ENCODE measurements at regions not wholly inside any gene's neighbourhood (a gene's known extent, or its start where the extent isn't known, plus 50 kb on each side); places are given as distances from the start of the nearest gene placed in this dataset.

- DNase-seq (ENCODE audit: low spot score): no peak
These were observed 181.9 kb downstream of the PABPC4L start for GRCh38 chr4:134019657-134020056.

GRCh38 chr4:134018846-134019245, 182.7 kb downstream of the PABPC4L start:
- DNase-seq (ENCODE audit: low spot score): no peak

- DNase-seq (ENCODE audit: low spot score): no peak
These were observed 200.5 kb downstream of the PABPC4L start for GRCh38 chr4:134001057-134001456.

- no peak for DNase-seq (ENCODE audit: low spot score)
These were observed 204.2 kb downstream of the PABPC4L start for GRCh38 chr4:133997436-133997835.

- no peak for DNase-seq (ENCODE audit: low spot score)
These were observed 205.0 kb downstream of the PABPC4L start for GRCh38 chr4:133996431-133997121.

GRCh38 chr4:133995243-133995960, 206.2 kb downstream of the PABPC4L start:
- no peak for DNase-seq (ENCODE audit: low spot score)

GRCh38 chr4:133982533-133983224, 218.9 kb downstream of the PABPC4L start:
- no peak for DNase-seq (ENCODE audit: low spot score)

- no peak for DNase-seq (ENCODE audit: low spot score)
These were observed 220.3 kb downstream of the PABPC4L start for GRCh38 chr4:133981327-133981726.

- no peak for DNase-seq (ENCODE audit: low spot score)
These were observed 229.0 kb downstream of the PABPC4L start for GRCh38 chr4:133972586-133972985.

- DNase-seq (ENCODE audit: low spot score): peak; percentile 12
These were observed 232.3 kb downstream of the PABPC4L start for GRCh38 chr4:133969202-133969848.

GRCh38 chr4:133968174-133968573, 233.4 kb downstream of the PABPC4L start:
- peak; percentile 50 for DNase-seq (ENCODE audit: low spot score)

GRCh38 chr4:133960975-133961374, 240.6 kb downstream of the PABPC4L start:
- no peak for DNase-seq (ENCODE audit: low spot score)

- DNase-seq (ENCODE audit: low spot score): no peak
These were observed 258.5 kb downstream of the PABPC4L start for GRCh38 chr4:133943081-133943480.

GRCh38 chr4:133938061-133938460, 263.5 kb downstream of the PABPC4L start:
- no peak for DNase-seq (ENCODE audit: low spot score)

- no peak for DNase-seq (ENCODE audit: low spot score)
These were observed 271.9 kb downstream of the PABPC4L start for GRCh38 chr4:133929531-133930239.

GRCh38 chr4:133921280-133922195, 280.1 kb downstream of the PABPC4L start:
- DNase-seq (ENCODE audit: low spot score): no peak

- no peak for DNase-seq (ENCODE audit: low spot score)
These were observed 281.4 kb downstream of the PABPC4L start for GRCh38 chr4:133920236-133920635.

GRCh38 chr4:133910165-133910564, 291.4 kb downstream of the PABPC4L start:
- no peak for DNase-seq (ENCODE audit: low spot score)

GRCh38 chr4:133903029-133903428, 298.6 kb downstream of the PABPC4L start:
- no peak for DNase-seq (ENCODE audit: low spot score)

GRCh38 chr4:133891011-133891410, 310.6 kb downstream of the PABPC4L start:
- DNase-seq (ENCODE audit: low spot score): no peak

- DNase-seq (ENCODE audit: low spot score): no peak
These were observed 313.9 kb downstream of the PABPC4L start for GRCh38 chr4:133887723-133888122.

Data from COLO829 (cell line).